ENCODE measurements at regions not wholly inside any gene's neighbourhood (a gene's known extent, or its start where the extent isn't known, plus 50 kb on each side); places are given as distances from the start of the nearest gene placed in this dataset.
A peak's percentile ranks its signal among the peaks of the same experiment; 100 is the strongest.

GRCh38 chr6:8545336-8545735 lies 110.0 kb upstream of the SLC35B3 start:
- Histone ChIP-seq H3K36me3 (ENCODE audit: insufficient read depth, low read length) (no peaks in the 10 kb centered on the region), H3K4me2 (ENCODE audit: low read length) (no peak overlapping the region), H3K27me3 (ENCODE audit: control insufficient read depth, insufficient read depth, low read length) (no peaks in the 10 kb centered on the region), H3K9ac (ENCODE audit: low read depth, low read length) (no peak overlapping the region), H3K9me3 (replicated peaks; ENCODE audit: low read length) (no peaks in the 10 kb centered on the region), H3K4me3 (ENCODE audit: low read length) (no peak overlapping the region), H3K4me1 (ENCODE audit: control insufficient read depth, insufficient read depth, low read length) (no peaks in the 10 kb centered on the region)

DNA sequence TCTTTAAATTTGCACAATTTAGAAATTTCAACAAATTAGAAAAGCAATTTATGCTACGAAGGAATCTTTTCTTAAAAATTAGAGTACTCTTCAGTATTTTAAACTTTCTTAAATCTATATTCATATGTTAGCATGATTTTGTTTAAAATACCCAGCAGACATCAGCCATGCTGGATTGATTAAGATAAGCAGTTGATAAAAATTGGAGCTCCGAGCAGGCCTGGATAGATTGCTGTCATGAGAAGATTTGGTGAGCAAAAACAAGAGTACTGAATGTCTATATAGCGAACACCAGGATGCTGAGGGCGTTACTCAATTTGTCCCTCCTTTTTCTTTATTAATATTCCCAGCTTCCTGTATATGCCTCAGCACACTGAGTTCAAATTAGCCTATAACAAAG lies 108.4 kb upstream of the SLC35B3 start:
- Histone ChIP-seq H3K27me3 (ENCODE audit: control insufficient read depth, insufficient read depth, low read length) (no peaks in the 10 kb centered on the region), H3K4me1 (ENCODE audit: control insufficient read depth, insufficient read depth, low read length) (no peaks in the 10 kb centered on the region), H3K4me2 (ENCODE audit: low read length) (no peak overlapping the region), H3K36me3 (ENCODE audit: insufficient read depth, low read length) (no peaks in the 10 kb centered on the region), H3K4me3 (ENCODE audit: low read length) (no peak overlapping the region), H3K9ac (ENCODE audit: low read depth, low read length) (no peak overlapping the region), H3K9me3 (replicated peaks; ENCODE audit: low read length) (no peaks in the 10 kb centered on the region)

DNA sequence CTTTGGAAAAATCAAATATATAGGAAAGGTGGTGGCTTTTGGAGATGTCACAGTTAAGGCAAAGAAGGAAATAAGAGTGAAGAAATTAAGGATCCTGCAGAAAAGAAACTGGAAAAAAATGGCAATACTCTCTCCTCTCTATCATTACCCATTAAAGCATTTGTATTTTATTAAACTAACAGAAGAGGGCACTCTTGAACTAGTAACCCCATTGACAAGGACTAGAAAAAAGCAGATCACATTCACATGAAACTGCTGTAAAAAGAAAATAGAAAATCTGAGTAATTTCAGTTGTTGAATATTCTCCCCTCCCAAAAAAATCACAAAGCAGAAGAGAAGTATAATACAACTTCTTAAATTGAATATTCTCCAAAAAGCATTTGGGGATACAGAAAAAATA lies 104.1 kb upstream of the SLC35B3 start:
- H3K4me1 ChIP-seq (ENCODE audit: control insufficient read depth, insufficient read depth, low read length): no peaks in the 10 kb centered on the region
- H3K27me3 ChIP-seq (ENCODE audit: control insufficient read depth, insufficient read depth, low read length): no peaks in the 10 kb centered on the region
- H3K9ac ChIP-seq (ENCODE audit: low read depth, low read length): no peak overlapping the region
- no peak overlapping the region for H3K4me3 ChIP-seq (ENCODE audit: low read length)
- no peaks in the 10 kb centered on the region for H3K9me3 ChIP-seq (replicated peaks; ENCODE audit: low read length)
- H3K36me3 ChIP-seq (ENCODE audit: insufficient read depth, low read length): no peaks in the 10 kb centered on the region
- no peak overlapping the region for H3K4me2 ChIP-seq (ENCODE audit: low read length)

DNA sequence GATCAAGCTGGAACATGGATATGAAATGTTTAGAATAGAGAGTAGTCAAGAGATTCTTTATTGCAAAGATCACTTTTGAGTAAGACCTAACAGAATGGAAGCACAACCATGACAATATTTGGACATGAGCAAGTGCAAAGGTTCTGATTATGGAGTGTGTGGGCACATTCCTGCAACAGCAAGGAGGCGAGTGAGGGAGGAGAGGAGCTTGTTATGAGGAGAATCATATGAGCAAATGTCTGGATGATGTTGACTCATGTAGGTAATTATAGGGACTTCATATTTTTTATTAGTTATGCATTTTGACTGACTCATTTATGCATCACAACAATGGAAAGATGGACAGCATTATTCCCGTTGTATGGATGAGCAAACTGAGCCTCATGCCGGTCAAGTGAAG lies 100.8 kb upstream of the SLC35B3 start:
- Histone ChIP-seq H3K9ac (ENCODE audit: low read depth, low read length) (no peak overlapping the region), H3K4me1 (ENCODE audit: control insufficient read depth, insufficient read depth, low read length) (no peaks in the 10 kb centered on the region), H3K27me3 (ENCODE audit: control insufficient read depth, insufficient read depth, low read length) (no peaks in the 10 kb centered on the region)

DNA sequence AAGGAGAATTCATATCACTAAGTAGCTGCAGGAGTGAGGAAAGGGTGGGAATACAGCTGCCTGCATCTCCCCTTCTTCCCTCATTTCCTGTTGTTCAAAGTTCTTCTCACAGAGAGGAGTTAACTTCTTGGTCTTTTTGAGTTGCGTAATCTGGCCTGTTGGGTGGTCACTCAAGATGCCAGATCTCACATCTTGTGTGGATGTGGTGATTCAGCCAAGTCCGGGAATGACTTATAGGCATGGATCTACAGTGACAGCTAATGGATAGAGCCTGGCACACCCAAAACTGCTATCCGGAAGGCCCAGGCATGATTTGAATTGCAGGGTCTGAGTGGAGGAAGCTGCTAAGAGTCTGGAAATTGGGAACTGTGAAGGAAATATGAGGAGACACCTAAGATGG lies 100.2 kb upstream of the SLC35B3 start:
- no peak overlapping the region for H3K9ac ChIP-seq (ENCODE audit: low read depth, low read length)
- H3K4me1 ChIP-seq (ENCODE audit: control insufficient read depth, insufficient read depth, low read length): no peaks in the 10 kb centered on the region
- no peak overlapping the region for H3K4me3 ChIP-seq (ENCODE audit: low read length)
- no peaks in the 10 kb centered on the region for H3K9me3 ChIP-seq (replicated peaks; ENCODE audit: low read length)
- no peak overlapping the region for H3K4me2 ChIP-seq (ENCODE audit: low read length)
- no peaks in the 10 kb centered on the region for H3K27me3 ChIP-seq (ENCODE audit: control insufficient read depth, insufficient read depth, low read length)
- no peaks in the 10 kb centered on the region for H3K36me3 ChIP-seq (ENCODE audit: insufficient read depth, low read length)

More for the DNA sequence above, 100.8 kb upstream of the SLC35B3 start:
- H3K9me3 ChIP-seq (replicated peaks; ENCODE audit: low read length): no peaks in the 10 kb centered on the region
- no peak overlapping the region for H3K4me3 ChIP-seq (ENCODE audit: low read length)
- no peak overlapping the region for H3K4me2 ChIP-seq (ENCODE audit: low read length)
- H3K36me3 ChIP-seq (ENCODE audit: insufficient read depth, low read length): no peaks in the 10 kb centered on the region

DNA sequence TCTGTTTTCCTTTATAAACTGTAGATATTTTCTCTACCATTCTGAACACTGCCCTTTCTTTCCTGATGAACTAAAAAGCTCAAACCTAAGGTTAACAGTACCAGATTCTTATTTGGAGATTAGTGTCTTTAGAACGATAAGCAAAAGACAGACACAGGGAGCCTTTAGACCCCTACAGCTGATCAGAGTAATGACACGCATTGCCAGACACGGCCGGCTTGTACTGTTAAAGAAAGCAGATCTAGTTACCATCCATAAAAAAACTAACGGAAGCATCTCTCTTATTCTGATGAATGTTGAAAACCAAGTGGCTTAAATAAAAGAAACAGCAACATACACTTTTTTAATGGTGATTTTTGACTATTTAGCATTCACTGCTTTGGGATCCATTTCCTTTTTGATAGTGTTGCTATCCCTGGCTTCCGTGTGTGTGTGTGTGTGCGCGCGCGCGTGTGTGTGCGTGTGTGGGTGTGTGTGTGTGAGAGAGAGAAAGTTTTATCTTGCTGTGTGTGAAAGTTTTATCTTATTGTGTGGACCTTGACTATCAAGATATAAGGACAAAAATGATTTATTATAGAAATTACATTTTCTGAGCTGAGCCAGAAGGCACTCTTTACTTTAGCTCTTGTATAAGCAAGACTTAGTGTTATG lies 95.6 kb upstream of the SLC35B3 start:
- H3K4me1 ChIP-seq (ENCODE audit: control insufficient read depth, insufficient read depth, low read length): no peaks in the 10 kb centered on the region
- no peaks in the 10 kb centered on the region for H3K36me3 ChIP-seq (ENCODE audit: insufficient read depth, low read length)
- no peaks in the 10 kb centered on the region for H3K27me3 ChIP-seq (ENCODE audit: control insufficient read depth, insufficient read depth, low read length)
- H3K4me2 ChIP-seq (ENCODE audit: low read length): peak overlapping the region; percentile 64
- H3K4me3 ChIP-seq (ENCODE audit: low read length): peak overlapping the region; percentile 56
- no peaks in the 10 kb centered on the region for H3K9me3 ChIP-seq (replicated peaks; ENCODE audit: low read length)
- H3K9ac ChIP-seq (ENCODE audit: low read depth, low read length): peak overlapping the region; percentile 33

- Histone ChIP-seq H3K4me1 (ENCODE audit: control insufficient read depth, insufficient read depth, low read length) (no peaks in the 10 kb centered on the region), H3K4me2 (ENCODE audit: low read length) (no peak overlapping the region), H3K9ac (ENCODE audit: low read depth, low read length) (no peak overlapping the region), H3K4me3 (ENCODE audit: low read length) (no peak overlapping the region), H3K9me3 (replicated peaks; ENCODE audit: low read length) (no peaks in the 10 kb centered on the region), H3K36me3 (ENCODE audit: insufficient read depth, low read length) (no peaks in the 10 kb centered on the region), H3K27me3 (ENCODE audit: control insufficient read depth, insufficient read depth, low read length) (no peaks in the 10 kb centered on the region)
Measured at GRCh38 chr6:8529250-8529649, 93.9 kb upstream of the SLC35B3 start.

DNA sequence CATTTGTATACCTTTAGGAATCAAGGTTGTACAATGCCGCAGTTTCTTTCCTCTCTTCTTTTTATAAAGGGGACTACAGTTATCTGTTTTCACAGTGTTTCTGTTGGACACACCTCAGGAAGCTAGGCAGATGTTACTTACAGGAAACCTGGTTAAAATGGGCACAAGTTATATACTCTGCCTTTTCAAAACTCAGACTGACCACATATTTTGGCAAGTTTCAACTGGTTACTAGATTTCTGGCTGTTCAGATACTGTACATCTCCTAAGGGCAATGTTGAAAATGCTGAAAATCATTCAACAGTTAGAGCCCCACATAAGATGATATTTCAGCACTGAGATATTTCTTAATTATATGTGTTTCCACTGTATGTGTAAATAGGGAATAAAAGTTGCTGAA lies 92.5 kb upstream of the SLC35B3 start:
- no peak overlapping the region for H3K9ac ChIP-seq (ENCODE audit: low read depth, low read length)
- no peak overlapping the region for H3K4me3 ChIP-seq (ENCODE audit: low read length)

DNA sequence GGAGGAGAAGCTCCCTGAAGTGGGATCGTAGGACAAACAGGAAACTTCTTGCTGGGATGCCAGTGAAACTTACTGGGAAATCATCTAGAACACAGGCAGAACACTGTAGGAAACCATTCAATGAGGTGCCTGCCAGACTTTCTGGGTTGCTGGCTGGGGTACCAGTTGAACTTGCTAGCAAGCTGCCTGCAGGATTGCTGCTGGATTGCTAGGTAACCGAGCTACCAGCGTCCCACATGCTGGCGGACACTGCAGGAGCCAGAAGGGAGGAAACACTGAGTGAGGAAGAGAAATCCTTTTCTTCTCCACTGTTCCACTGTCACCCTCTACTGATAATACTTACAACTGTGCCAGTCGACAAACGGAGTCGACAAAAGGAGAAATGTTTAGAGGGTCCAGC lies 91.3 kb upstream of the SLC35B3 start:
- no peaks in the 10 kb centered on the region for H3K27me3 ChIP-seq (ENCODE audit: control insufficient read depth, insufficient read depth, low read length)
- H3K4me3 ChIP-seq (ENCODE audit: low read length): no peak overlapping the region
- no peak overlapping the region for H3K4me2 ChIP-seq (ENCODE audit: low read length)
- no peaks in the 10 kb centered on the region for H3K4me1 ChIP-seq (ENCODE audit: control insufficient read depth, insufficient read depth, low read length)
- no peak overlapping the region for H3K9ac ChIP-seq (ENCODE audit: low read depth, low read length)
- H3K36me3 ChIP-seq (ENCODE audit: insufficient read depth, low read length): no peaks in the 10 kb centered on the region
- H3K9me3 ChIP-seq (replicated peaks; ENCODE audit: low read length): no peaks in the 10 kb centered on the region

More for the DNA sequence above, 92.5 kb upstream of the SLC35B3 start:
- no peak overlapping the region for H3K4me2 ChIP-seq (ENCODE audit: low read length)
- H3K9me3 ChIP-seq (replicated peaks; ENCODE audit: low read length): no peaks in the 10 kb centered on the region
- H3K4me1 ChIP-seq (ENCODE audit: control insufficient read depth, insufficient read depth, low read length): no peaks in the 10 kb centered on the region
- no peaks in the 10 kb centered on the region for H3K36me3 ChIP-seq (ENCODE audit: insufficient read depth, low read length)
- H3K27me3 ChIP-seq (ENCODE audit: control insufficient read depth, insufficient read depth, low read length): no peaks in the 10 kb centered on the region

DNA sequence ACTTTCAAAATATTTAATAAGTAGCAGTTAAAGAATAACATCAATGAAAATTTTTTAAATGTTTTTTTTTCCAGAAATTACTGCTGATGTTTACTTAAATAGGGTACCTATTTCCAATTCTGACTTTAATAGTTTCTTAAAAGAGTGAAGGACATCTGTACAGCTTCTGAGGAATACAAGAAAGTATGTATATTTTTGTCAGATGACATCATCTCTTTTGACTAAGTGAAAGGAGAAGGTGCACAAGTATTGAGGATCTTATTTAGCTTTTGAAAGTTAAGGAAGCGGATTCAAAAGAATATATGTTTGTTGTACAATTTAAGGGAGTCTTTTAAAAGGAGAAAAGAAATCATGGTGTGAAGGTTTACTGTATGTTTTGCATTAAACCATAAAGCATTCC lies 90.0 kb upstream of the SLC35B3 start:
- no peak overlapping the region for H3K4me2 ChIP-seq (ENCODE audit: low read length)
- H3K36me3 ChIP-seq (ENCODE audit: insufficient read depth, low read length): no peaks in the 10 kb centered on the region
- H3K4me1 ChIP-seq (ENCODE audit: control insufficient read depth, insufficient read depth, low read length): no peaks in the 10 kb centered on the region
- no peaks in the 10 kb centered on the region for H3K9me3 ChIP-seq (replicated peaks; ENCODE audit: low read length)
- no peak overlapping the region for H3K4me3 ChIP-seq (ENCODE audit: low read length)
- no peak overlapping the region for H3K9ac ChIP-seq (ENCODE audit: low read depth, low read length)
- no peaks in the 10 kb centered on the region for H3K27me3 ChIP-seq (ENCODE audit: control insufficient read depth, insufficient read depth, low read length)

GRCh38 chr6:8513174-8513573 lies 77.8 kb upstream of the SLC35B3 start:
- H3K9me3 ChIP-seq (replicated peaks; ENCODE audit: low read length): no peaks in the 10 kb centered on the region
- H3K36me3 ChIP-seq (ENCODE audit: insufficient read depth, low read length): no peaks in the 10 kb centered on the region
- no peaks in the 10 kb centered on the region for H3K4me1 ChIP-seq (ENCODE audit: control insufficient read depth, insufficient read depth, low read length)
- no peak overlapping the region for H3K9ac ChIP-seq (ENCODE audit: low read depth, low read length)
- no peak overlapping the region for H3K4me2 ChIP-seq (ENCODE audit: low read length)
- no peaks in the 10 kb centered on the region for H3K27me3 ChIP-seq (ENCODE audit: control insufficient read depth, insufficient read depth, low read length)
- H3K4me3 ChIP-seq (ENCODE audit: low read length): no peak overlapping the region

GRCh38 chr6:8507286-8507685 lies 71.9 kb upstream of the SLC35B3 start:
- Histone ChIP-seq H3K4me3 (ENCODE audit: low read length) (no peak overlapping the region), H3K27me3 (ENCODE audit: control insufficient read depth, insufficient read depth, low read length) (no peaks in the 10 kb centered on the region), H3K36me3 (ENCODE audit: insufficient read depth, low read length) (no peaks in the 10 kb centered on the region), H3K4me1 (ENCODE audit: control insufficient read depth, insufficient read depth, low read length) (no peaks in the 10 kb centered on the region), H3K9me3 (replicated peaks; ENCODE audit: low read length) (no peaks in the 10 kb centered on the region), H3K9ac (ENCODE audit: low read depth, low read length) (no peak overlapping the region), H3K4me2 (ENCODE audit: low read length) (no peak overlapping the region)

Data from skeletal muscle satellite cell (primary cell).